ENCODE measurements at regions not wholly inside any gene's neighbourhood (a gene's known extent, or its start where the extent isn't known, plus 50 kb on each side); places are given as distances from the start of the nearest gene placed in this dataset.
"Not testable (repeated sequence)": the region's sequence is repeated elsewhere in the genome, so short reads cannot be mapped to it uniquely, and the experiment has no call there.

- Histone ChIP-seq H3K4me2 (replicated peaks; ENCODE audit: extremely low read depth, low read length, poor library complexity, severe bottlenecking) (no peak overlapping the region), H3K36me3 (replicated peaks in 1 of 2; ENCODE audit: control insufficient read depth in 1 of 2, insufficient read depth in 2 of 2, low read length in 2 of 2) (no peaks in the 10 kb centered on the region), H3K4me1 (ENCODE audit: control insufficient read depth in 1 of 2, insufficient read depth in 2 of 2, low read length in 2 of 2) (peaks cover 0 to 7% of the 10 kb centered on the region in 2 donors), H3K27me3 (ENCODE audit: control insufficient read depth in 2 of 2, insufficient read depth in 2 of 2, low read length in 2 of 2) (no peaks in the 10 kb centered on the region), H3K79me2 (ENCODE audit: insufficient read depth, low read length) (no peaks in the 10 kb centered on the region), H3K27ac (ENCODE audit: low read depth in 1 of 2, low read length in 2 of 2) (no peak overlapping the region), H3K9ac (ENCODE audit: insufficient read depth, low read length, poor library complexity, severe bottlenecking) (no peak overlapping the region), H3K9me3 (replicated peaks in 1 of 2; ENCODE audit: control insufficient read depth in 1 of 2, insufficient read depth in 1 of 2, low read length in 2 of 2) (no peaks in the 10 kb centered on the region), H3K4me3 (replicated peaks in 1 of 3; ENCODE audit: low read depth in 2 of 3, low read length in 3 of 3) (no peak overlapping the region), H4K20me1 (ENCODE audit: insufficient read depth, low read length) (no peaks in the 10 kb centered on the region), H2AFZ (ENCODE audit: insufficient read depth, low read depth, low read length, poor library complexity, severe bottlenecking) (no peak overlapping the region)
- intact Hi-C loops (cut with micrococcal nuclease): no loop called here
- H3K27me3 Mint-ChIP-seq (ENCODE audit: low read depth in 3 of 3): peaks cover 0 to 2% (median 0%) of the 10 kb centered on the region in 3 donors
- H3K4me3 Mint-ChIP-seq: no peak overlapping the region
- H3K27ac Mint-ChIP-seq: no peak overlapping the region
- no peak for DNase-seq
- H3K36me3 Mint-ChIP-seq: no peaks in the 10 kb centered on the region
- TF ChIP-seq, protein P1, sequence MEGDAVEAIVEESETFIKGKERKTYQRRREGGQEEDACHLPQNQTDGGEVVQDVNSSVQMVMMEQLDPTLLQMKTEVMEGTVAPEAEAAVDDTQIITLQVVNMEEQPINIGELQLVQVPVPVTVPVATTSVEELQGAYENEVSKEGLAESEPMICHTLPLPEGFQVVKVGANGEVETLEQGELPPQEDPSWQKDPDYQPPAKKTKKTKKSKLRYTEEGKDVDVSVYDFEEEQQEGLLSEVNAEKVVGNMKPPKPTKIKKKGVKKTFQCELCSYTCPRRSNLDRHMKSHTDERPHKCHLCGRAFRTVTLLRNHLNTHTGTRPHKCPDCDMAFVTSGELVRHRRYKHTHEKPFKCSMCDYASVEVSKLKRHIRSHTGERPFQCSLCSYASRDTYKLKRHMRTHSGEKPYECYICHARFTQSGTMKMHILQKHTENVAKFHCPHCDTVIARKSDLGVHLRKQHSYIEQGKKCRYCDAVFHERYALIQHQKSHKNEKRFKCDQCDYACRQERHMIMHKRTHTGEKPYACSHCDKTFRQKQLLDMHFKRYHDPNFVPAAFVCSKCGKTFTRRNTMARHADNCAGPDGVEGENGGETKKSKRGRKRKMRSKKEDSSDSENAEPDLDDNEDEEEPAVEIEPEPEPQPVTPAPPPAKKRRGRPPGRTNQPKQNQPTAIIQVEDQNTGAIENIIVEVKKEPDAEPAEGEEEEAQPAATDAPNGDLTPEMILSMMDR (IDR thresholded peaks at IDR 0.05): no peak
- WGBS (ENCODE audit: insufficient coverage): no CpG with 5 or more reads among the region's 3 CpGs
- H3K9me3 Mint-ChIP-seq: peaks cover 0 to 4% (median 2%) of the 10 kb centered on the region in 7 donors
- peaks cover 7% of the 10 kb centered on the region for H3K4me1 Mint-ChIP-seq
Observed at GRCh38 chr10:27382176-27382575, 121.9 kb upstream of the RAB18 start.

- no peak overlapping the region for H3K9ac ChIP-seq (ENCODE audit: insufficient read depth, low read length, poor library complexity, severe bottlenecking)
- no peaks in the 10 kb centered on the region for H3K79me2 ChIP-seq (ENCODE audit: insufficient read depth, low read length)
- no peaks in the 10 kb centered on the region for H3K27me3 ChIP-seq (ENCODE audit: control insufficient read depth in 2 of 2, insufficient read depth in 2 of 2, low read length in 2 of 2)
- 91% methylated on average over 3 of the region's 6 CpGs for whole genome bisulfite sequencing (ENCODE audit: insufficient coverage)
- Mint-ChIP-seq H3K27me3 (ENCODE audit: low read depth in 3 of 3) (peaks cover 0 to 2% (median 0%) of the 10 kb centered on the region in 3 donors), H3K9me3 (peaks cover 0 to 4% (median 2%) of the 10 kb centered on the region in 7 donors), H3K4me1 (peaks cover 7% of the 10 kb centered on the region), H3K36me3 (no peaks in the 10 kb centered on the region), H3K27ac (no peak overlapping the region), H3K4me3 (no peak overlapping the region)
- H3K9me3 ChIP-seq (replicated peaks in 1 of 2; ENCODE audit: control insufficient read depth in 1 of 2, insufficient read depth in 1 of 2, low read length in 2 of 2): no peaks in the 10 kb centered on the region
- intact Hi-C loops (cut with micrococcal nuclease): no loop called here
- H3K4me1 ChIP-seq (ENCODE audit: control insufficient read depth in 1 of 2, insufficient read depth in 2 of 2, low read length in 2 of 2): peaks cover 0 to 7% of the 10 kb centered on the region in 2 donors
- DNase-seq: no peak
- no peak overlapping the region for H2AFZ ChIP-seq (ENCODE audit: insufficient read depth, low read depth, low read length, poor library complexity, severe bottlenecking)
- no peak overlapping the region for H3K27ac ChIP-seq (ENCODE audit: low read depth in 1 of 2, low read length in 2 of 2)
- TF ChIP-seq, protein P1 (IDR thresholded peaks at IDR 0.05): no peak
- no peak overlapping the region for H3K4me2 ChIP-seq (replicated peaks; ENCODE audit: extremely low read depth, low read length, poor library complexity, severe bottlenecking)
- H3K36me3 ChIP-seq (replicated peaks in 1 of 2; ENCODE audit: control insufficient read depth in 1 of 2, insufficient read depth in 2 of 2, low read length in 2 of 2): no peaks in the 10 kb centered on the region
- H3K4me3 ChIP-seq (replicated peaks in 1 of 3; ENCODE audit: low read depth in 2 of 3, low read length in 3 of 3): no peak overlapping the region
- no peaks in the 10 kb centered on the region for H4K20me1 ChIP-seq (ENCODE audit: insufficient read depth, low read length)
Observed at GRCh38 chr10:27380929-27381358, 123.2 kb upstream of the RAB18 start.

- H3K27me3 Mint-ChIP-seq (ENCODE audit: low read depth in 3 of 3); H3K4me3 Mint-ChIP-seq; H3K4me2 ChIP-seq (replicated peaks; ENCODE audit: extremely low read depth, low read length, poor library complexity, severe bottlenecking); DNase-seq; H3K9me3 Mint-ChIP-seq; H3K36me3 ChIP-seq (replicated peaks in 1 of 2; ENCODE audit: control insufficient read depth in 1 of 2, insufficient read depth in 2 of 2, low read length in 2 of 2); H3K4me1 ChIP-seq (ENCODE audit: control insufficient read depth in 1 of 2, insufficient read depth in 2 of 2, low read length in 2 of 2); H3K4me3 ChIP-seq (replicated peaks in 1 of 3; ENCODE audit: low read depth in 2 of 3, low read length in 3 of 3); intact Hi-C loops (cut with micrococcal nuclease); H3K9ac ChIP-seq (ENCODE audit: insufficient read depth, low read length, poor library complexity, severe bottlenecking); H3K4me1 Mint-ChIP-seq; H2AFZ ChIP-seq (ENCODE audit: insufficient read depth, low read depth, low read length, poor library complexity, severe bottlenecking); H3K27ac Mint-ChIP-seq; H3K36me3 Mint-ChIP-seq; H4K20me1 ChIP-seq (ENCODE audit: insufficient read depth, low read length); H3K79me2 ChIP-seq (ENCODE audit: insufficient read depth, low read length); H3K27me3 ChIP-seq (ENCODE audit: control insufficient read depth in 2 of 2, insufficient read depth in 2 of 2, low read length in 2 of 2); H3K27ac ChIP-seq (ENCODE audit: low read depth in 1 of 2, low read length in 2 of 2); H3K9me3 ChIP-seq (replicated peaks in 1 of 2; ENCODE audit: control insufficient read depth in 1 of 2, insufficient read depth in 1 of 2, low read length in 2 of 2): not testable (repeated sequence)
- WGBS (ENCODE audit: insufficient coverage): no CpG with 5 or more reads among the region's 2 CpGs
Observed at GRCh38 chr10:27379041-27379440, 125.1 kb upstream of the RAB18 start.

Data from CD14-positive monocyte (primary cell).